Smooth muscle cell of the brain vasculature (primary cell): ENCODE measurements at regions not wholly inside any gene's neighbourhood (a gene's known extent, or its start where the extent isn't known, plus 50 kb on each side); places are given as distances from the start of the nearest gene placed in this dataset.
"Not testable (repeated sequence)": the region's sequence is repeated elsewhere in the genome, so short reads cannot be mapped to it uniquely, and the experiment has no call there.

Source experiments
- DNase-seq: peaks from one replicate; pipeline ENCODE4 v3.0.0-alpha.2; 2012; ENCODE audit warnings: low read depth, low spot score

DNA sequence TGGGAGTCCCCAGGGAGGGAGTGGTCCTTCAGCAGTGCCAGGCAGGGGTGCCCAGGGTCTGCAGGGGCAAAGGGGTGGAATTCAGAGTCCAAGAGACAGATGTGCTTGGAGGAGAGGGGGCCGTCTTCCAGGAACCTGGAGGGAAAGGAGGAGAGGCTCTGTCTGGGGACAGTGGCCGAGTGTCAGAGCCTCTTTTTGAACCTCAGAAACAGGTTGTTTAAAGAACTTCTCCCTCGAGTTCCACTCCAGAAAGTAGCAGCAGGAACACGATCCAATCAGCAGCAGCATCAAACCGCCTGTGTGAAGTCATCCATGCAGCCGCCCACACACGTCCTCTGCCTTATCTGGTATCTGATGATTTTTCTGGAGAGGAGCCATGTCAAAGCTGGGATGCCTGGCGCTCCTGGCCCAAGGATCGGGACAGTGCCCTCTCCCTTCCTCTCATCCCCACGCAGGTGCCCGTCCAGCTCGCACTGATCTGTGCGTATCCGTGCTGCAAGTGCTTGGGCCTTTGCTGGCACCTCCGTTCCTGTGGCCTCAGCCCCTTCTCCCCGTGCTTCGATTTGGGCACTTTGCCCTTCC is 205.1 kb downstream of the NDUFA10 start:
- no peak for DNase-seq

DNA sequence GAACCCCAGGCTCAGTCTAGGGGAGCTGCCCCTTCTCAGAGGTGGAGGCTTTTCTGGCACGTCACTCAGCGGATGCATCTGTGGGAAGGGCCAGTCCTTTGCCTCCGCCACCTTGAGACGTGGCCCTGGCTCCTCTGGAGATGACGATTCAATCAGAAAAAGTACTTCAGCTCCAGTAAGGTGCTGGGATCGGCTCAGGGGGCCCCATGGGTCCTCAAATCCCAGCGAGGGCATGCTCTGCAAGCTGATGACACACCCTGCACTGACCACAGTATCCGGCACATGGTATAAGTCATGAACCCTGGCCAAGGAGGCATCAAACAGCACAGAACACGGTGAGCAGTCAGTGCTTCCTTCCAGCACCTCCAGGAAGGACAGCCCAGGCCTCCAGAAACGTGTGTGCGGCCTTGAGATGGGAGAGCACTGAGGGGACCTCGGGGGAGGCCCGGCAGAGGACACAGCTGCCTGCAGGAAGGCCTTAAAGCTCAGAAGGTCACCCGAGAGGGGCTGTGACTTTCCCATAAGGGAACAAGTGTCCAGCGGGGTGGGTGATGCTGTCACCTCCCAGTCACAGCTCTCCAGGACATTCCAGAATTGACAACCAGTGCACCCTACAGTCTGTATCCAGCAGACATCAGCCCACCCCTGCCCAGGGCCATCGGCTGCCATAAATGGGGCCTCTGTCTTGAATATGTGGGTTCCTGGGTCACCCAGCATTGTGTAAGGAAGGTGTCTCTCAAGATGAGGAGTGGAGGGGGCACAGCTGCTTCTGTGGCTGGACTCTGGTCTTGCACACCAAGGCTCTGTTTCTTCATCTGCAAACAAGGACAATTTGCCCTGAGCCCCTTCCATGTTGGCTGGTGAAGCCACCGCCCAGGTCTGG is 205.8 kb downstream of the NDUFA10 start:
- no peak for DNase-seq

DNA sequence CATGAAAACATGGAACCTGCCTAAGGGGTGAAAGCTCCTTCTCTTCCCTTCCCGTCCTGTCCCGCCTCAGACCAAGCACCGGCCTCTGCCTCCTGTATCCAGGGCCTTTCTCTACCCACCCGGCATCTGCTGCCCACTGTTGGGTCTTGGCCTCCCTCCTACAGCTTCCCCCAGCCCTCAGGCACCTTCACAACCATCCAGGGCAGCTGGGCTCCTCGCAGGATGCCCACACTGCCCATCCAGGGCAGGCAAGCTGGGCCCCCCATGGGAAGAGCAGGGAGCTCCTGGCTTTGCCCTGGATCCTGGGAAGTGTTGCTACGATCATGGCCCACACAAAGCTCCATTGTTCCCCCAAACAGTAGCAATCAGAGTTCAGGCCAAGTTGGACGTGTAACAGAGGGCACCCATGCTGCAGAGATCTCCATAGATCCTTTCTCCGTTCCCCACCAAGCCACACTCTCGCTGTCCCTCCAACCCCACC is 206.6 kb downstream of the NDUFA10 start:
- no peak for DNase-seq

DNA sequence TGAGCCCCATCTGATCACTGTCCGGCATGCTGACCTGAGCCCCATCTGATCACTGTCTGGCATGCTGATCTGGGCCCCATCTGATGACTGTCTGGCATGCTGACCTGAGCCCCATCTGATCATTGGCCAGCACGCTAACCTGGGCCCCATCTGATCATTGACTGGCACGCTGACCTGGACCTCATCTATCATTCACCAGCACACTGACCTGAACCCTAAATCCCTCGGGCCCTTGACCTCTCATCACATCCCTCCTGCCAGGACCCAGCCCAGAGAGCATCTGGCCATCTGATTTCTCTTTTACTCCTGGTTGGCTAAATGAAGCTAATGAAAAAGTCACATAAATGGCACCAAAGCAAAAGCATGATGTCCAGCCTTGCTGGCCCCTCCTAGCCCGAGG is 207.1 kb downstream of the NDUFA10 start:
- DNase-seq: no peak

DNA sequence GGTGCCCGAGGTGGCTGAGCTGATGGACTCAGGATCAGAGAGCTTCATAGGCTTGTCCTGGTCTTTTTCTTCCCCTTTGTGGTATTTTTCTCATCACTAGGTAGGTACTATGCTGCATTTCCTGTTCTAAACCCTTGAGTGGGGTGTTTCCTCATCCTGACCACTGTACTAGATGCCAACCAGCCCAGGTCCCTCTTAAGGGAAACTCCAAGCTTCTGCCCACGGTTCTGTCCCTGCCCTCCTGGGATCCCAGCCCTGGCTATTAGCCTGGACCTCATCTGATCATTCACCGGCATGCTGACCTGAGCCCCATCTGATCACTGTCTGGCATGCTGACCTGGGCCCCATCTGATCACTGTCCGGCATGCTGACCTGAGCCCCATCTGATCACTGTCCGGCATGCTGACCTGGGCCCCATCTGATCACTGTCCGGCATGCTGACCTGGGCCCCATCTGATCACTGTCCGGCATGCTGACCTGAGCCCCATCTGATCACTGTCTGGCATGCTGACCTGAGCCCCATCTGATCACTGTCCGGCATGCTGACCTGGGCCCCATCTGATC is 207.6 kb downstream of the NDUFA10 start:
- not testable (repeated sequence) for DNase-seq

DNA sequence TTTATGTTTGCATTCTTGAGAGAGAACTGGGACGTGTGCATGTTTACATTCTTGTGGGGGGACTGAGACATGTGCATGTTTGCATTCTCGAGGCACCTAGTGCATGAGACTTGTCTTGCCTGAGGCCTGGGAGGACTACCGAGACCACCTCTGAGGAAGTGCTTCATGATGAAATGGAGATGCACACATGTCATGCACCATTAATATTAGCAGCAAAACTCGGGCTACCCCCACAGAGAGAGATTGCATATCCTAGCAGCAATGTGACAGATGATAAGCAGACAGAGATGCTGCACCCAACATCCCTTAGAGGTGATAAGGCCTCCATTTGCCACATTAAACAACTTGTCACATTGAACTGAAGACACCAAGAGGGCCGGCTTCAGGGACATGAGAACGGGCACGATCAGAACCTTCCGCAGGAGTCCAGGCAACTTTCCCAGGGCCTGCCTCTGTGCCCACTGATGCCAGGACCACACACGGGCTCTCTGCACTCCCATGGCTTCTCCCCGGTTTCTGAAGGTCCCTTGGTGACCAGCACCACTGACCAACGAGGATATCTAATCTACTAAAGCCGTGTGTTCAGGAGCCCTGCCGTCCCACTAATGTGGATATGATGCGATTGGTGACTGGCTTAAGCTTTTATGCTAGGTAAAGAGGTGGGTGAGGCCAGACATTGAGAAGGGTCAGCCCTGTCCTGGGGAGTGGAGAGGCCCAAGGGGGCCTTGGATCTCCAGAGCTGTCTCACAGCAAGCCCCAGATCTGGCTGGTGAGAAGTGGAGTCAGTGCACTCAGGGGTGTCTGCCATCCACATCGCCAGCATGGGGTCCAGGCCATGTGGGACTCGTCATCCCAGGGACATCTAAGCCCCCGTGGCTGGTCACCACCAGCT is 208.3 kb downstream of the NDUFA10 start:
- DNase-seq: no peak

DNA sequence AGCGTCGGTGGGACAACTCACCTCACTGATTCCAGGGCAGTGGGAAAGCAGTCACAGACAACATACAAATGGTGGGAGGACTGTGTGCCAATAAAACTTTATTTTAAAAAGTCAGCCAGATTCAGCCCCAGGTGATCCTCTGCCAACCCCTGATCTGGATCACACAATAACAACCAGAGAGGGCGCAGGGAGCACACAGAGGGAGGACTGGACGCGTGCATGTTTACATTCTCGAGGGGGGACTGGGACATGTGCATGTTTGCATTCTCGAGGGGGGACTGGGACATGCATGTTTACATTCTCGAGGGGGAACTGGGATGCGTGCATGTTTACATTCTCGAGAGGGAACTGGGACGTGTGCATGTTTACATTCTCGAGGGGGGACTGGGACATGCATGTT is 209.5 kb downstream of the NDUFA10 start:
- no peak for DNase-seq

DNA sequence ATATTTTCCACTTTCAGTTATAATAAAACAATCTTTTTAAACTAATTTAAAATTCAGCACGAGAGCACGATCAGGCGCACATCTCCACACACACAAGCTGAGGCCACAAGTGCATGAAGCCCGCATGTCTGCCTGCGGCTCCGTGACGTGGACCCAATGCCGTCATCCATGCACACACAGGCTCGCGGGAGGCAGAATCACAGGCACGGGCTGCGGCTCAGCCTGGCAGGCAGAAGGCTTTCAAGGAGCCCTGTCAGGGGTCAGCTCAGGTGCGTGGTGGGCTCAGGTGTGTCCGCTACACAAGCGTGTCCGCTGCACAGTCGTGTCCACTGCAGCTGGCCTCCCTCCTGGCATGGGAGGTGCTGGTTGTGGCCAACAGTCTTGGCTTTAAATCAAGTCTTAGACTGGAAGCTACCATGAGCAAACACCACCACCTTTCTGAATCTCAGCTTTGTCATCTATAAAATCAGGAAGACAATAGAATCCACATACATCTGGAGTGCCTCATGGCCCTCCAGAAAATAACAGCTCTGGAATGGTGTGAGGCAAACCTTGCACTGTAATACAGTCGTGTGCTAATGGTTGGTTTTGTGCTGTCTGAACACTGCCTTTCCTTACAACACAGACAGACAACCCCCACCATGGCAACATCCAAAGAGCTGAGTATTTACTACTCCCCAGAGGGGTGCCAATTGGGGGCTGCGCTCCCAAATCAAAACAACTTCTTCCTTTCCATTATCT is 210.1 kb downstream of the NDUFA10 start:
- DNase-seq: no peak

DNA sequence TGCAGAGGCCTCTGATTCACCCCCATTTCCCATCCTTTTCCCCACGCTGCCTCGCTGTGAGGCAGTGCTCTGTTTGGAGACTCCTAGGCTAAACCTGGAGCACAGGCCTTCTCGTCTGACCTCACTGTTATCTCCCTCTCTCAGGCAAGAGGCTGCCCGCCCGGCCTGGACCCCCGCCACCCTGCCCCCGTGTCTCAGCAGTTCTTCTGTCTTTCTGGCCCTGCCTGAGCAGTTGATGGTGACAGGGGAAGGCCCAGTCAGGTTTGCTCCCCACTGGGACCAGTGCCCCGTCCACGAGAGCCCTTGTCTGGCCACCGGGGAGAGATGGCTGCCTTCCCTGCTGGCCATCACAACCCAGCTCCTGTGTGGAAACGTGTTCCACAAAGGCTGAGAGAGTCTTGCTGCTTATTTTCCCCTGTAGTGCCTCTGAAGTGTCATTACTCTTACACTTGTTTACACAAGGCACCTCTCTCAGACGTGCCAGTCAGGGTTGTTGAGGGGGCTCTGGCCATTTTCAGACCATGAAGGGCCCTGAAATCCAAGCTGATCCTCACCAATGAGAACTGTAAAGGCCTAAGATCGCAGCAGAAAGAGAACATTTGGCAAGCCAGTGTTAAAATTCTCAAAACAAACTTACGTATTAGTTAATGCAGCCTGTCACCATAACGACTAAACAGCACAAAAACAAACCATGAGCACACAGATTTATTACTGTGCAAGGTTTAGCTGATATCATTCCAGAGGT is 210.9 kb downstream of the NDUFA10 start:
- DNase-seq: no peak

DNA sequence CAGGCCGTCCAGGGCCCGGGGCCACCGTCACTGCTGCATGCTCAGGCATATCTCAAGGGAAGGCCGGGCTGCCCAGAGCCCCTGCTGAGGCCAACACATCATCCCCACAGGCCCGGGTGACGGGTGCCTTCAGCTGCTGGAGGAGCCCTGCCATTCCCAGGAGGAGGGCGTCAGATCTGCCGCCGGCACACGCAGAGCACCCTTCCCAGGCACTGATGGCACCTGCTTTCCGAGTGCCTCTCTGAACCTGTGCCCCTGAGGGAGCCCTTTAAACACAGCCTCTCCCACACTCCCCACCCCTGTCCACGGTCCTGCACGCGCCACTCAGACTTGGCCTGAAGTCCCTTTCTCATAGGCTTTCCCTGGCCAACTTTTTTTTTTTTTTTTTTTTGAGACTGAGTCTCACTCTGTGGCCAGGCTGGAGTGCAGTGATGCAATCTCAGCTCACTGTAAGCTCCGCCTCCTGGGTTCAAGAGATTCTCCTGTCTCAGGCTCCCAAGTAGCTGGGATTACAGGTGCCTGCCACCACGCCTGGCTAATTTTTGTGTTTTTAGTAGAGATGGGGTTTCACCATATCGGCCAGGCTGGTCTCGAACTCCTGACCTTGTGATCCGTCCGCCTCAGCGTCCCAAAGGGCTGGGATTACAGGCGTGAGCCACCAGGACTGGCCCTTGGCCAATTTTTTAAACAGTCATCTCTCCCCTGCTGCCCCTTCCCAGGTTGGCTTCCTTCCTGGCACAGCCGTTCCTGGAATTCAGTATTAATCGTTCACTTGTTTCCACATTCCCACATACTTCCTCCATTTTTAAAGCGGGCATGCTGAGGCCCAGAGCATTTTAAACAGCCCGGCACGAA is 211.7 kb downstream of the NDUFA10 start:
- DNase-seq: no peak

DNA sequence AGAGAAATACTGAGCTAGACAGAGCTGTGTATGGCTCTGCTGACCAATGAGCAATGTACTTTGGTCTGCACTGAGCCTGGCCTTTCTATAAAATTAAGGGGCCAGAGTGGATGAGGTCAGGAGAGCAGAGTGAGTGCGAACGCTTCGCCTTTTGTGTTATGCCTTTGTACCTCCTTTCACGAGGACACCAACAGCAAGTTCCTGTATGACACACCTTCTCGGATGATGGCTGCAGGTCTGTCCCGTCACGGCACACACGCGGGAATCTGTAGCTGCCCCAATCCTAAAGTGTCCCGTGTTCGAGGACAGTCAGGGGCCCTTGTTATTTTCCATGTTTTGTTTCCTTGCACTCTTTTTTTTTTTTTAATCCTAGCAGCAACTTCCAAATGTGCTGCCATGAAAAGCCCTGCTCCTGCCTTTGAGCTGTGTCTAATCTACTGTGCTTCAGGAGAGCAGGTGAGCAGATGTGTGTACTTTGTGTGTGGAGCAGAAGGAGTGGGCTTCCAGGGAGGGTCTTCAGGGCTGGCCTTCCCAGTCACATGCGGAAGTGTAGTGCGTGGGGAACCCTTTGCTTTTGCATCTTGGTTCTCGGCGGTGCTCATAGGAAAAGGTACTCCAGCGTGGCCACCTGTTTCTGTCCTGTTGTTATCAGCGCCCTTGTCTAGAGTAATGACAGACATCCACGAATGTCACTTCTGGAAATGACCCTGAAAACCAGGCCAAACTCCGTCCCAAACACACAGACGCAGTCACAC is 213.2 kb downstream of the NDUFA10 start:
- DNase-seq: no peak

DNA sequence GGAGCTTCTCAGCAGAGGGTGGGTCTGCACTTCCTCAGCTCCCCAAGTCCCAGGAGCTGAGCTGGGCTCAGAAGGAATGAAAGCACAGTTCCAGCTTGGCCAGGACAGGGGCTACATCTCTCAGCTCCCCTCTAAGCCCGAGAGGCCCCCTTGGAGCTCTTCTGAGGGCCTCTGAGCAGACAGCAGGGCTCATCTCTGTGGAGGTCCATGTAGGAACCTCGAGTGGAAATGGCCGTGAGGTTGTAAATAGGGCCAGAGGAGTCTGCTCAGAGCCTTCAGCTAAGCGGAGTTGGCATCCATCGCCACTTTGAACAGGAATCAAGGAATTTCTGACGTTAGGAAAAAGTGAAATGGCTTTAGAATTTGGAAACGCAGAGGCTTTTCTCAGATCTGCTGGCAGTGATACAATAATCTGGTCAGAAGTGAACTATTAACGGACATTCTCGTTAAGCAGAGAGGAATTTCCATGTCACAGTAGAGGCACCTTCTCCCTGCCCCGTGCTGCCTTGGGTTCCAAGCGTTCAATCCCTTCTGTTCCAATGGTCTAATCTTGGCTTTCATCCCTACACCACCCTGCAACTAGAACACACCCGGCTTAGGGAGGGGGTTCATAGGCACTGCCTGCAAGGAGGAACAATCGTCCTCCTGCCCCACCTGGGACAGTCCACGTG is 213.9 kb downstream of the NDUFA10 start:
- no peak for DNase-seq

DNA sequence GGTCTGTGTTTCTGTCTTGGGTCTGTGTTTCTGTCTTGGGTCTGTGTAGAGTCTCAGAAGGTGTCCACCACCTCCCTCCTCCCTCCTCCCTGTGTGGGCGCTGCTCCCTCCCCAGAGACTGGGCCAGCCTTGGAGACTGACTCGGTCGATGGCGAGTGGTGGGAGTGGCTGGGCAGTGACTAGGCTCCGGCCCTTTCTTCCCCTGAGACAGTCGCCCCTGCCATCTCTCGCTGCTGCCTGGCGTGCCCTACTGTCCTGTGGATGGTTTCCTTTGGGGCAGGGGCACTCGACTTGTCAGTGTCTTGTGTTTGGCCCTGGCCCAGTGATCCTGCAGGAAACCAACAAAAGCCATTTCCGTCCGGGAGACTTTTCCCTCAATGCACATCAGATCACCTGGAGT is 215.8 kb downstream of the NDUFA10 start:
- DNase-seq: no peak

DNA sequence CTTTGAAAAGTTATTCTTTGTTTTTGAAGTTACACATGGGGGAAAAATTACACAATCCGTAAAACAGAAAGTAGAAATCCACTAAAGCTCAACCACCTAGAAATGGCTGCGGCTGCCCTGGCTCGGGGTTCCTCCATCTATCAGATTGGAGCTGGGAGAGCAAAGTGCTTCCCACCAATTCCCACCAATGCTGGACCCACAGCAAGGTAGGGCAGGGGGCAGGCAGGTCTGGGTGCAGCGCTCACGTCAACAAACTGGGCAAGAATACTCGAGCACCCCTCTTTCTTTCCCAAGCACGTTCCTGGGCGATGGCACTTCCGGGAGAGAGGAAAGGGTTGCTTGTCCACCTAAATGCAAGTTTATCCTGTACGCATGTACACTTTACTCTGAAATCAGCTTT is 217.6 kb downstream of the NDUFA10 start:
- no peak for DNase-seq

DNA sequence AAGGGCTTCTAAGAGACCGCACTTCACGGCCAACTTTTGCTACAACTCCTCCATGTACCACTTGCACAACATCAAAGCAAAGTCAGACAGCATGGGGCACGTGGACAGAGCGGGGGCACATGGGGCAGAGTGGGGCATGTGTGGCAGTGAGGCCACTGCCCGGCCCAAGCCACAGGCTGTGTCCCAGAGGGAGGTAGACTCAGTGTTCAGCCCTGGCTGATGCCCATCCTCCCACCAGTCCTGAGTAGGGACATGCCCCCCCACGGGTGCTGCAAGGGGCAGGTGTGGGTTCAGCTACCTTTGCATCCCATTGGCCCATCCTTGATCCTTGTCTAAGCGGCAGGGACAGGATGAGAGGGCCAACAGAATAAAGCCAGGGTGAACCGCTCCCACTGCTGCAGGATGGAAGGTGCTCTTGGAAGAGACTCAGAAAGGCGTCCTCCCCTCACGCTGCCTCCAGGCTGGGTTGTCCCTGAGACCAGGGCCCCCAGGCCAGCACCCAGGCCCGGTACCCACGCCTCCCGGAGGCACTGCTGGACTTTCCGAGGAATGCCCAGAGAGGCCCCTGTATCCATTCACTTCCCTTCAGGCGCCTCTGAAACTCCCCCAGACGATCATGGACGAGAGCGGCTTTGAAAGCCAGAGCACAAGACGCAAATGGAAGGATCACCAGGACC is 218.2 kb downstream of the NDUFA10 start:
- no peak for DNase-seq

DNA sequence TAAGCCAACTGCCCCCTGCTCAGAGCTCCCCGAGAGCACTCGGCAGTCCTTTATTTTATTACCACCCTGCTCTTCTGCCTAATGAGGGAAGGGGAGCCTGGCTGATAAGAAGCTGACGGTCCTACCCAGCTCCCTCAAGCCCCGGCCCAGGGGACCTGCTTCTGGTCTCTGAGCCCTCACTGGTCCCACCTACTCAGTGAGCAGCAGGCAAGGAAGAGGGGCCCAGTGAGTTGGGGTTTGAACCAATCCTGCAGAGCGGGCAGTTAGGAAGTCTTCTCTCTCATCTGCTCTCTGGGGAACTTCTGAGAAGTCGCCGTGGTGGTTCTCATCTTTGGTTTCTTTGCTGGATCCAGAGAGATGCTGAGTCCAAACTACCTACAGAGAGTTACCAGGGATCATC is 218.9 kb downstream of the NDUFA10 start:
- DNase-seq: no peak

DNA sequence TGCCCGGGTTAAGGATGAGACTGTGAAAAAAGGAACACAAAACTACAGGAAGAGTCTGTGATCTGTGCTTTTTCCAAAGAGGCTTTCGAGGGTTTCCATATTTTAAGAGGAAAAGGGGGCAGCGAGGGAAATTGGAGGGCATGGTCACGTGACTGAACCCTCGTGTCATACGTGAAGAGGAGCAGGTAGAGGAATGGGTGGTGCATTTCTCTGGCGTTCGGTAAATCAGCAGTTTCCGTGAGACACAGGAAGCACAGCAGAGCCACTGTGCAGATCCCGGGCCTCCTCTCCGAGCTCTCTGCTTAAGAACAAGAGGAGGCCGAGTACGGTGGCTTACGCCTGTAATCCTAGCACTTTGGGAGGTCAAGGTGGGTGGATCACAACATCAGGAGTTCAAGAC is 219.7 kb downstream of the NDUFA10 start:
- no peak for DNase-seq

DNA sequence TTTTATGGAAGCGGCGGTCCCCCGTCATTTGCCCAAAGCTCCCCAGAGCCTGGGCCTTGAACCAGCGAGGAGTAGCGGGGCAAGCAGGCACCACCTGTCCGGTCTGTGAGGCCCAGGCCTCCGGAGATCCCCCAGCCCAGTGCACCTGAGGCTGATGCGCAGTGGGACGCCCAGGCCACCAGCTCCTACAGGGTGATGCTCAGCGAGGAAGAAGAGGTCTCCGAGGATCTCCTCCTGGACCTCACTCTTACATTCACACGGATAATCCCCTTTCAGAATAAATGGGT is 220.2 kb downstream of the NDUFA10 start:
- no peak for DNase-seq
